ENCODE measurements at regions not wholly inside any gene's neighbourhood (a gene's known extent, or its start where the extent isn't known, plus 50 kb on each side); places are given as distances from the start of the nearest gene placed in this dataset.
A peak's percentile ranks its signal among the peaks of the same experiment; 100 is the strongest.

GRCh38 chr2:221085341-221085900 is 486.7 kb downstream of the EPHA4 start:
- no peak for DNase-seq

- DNase-seq: no peak
These were observed 486.2 kb downstream of the EPHA4 start for GRCh38 chr2:221085936-221086335.

- DNase-seq: no peak
These were observed 484.3 kb downstream of the EPHA4 start for GRCh38 chr2:221087779-221088178.

- DNase-seq: peak in 1 of 3 experiments; percentile 8
These were observed 483.6 kb downstream of the EPHA4 start for GRCh38 chr2:221088506-221088905.

- peak in 2 of 3 experiments; percentile 6 to 66 for DNase-seq
These were observed 476.7 kb downstream of the EPHA4 start for GRCh38 chr2:221095356-221095755.

DNA sequence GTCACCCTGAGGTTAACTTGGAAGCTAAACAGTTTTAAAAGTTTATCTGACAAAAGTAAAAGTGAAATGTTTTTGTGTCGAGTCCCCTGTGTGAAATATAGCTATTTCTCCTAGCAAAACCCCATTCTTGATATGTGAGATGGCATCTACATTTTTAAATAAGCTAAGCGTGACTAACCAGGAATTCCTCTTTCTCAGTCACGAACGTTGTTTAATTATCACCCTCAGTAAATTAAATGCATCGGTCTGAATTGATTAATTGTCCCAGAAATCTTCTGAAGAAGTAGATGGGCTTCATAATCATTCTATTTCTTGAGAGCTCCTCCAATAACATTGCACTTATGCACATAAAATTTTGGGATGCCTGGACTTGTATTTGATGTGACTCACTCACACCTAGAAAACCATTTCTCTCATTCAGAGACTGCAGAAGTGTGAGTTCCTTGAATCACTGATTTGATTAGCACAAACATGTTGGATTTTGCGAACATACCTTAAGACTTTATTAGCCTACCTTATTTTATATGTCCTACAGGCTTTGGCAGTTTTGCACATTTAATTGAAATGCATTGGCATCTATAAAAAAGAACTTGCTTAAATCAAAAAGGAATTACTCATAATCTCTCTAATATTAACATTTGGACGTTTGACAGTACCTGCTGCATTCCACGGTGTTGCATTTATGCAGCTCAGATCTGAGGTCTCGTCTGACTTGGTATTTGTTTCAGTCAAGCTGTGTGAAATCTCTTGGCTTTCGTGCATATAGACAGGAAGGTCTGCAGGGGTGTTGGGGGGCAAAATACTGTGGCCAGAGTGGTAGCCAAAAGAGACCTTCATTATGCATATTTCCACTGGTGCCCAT is 475.2 kb downstream of the EPHA4 start:
- no peak for DNase-seq

DNA sequence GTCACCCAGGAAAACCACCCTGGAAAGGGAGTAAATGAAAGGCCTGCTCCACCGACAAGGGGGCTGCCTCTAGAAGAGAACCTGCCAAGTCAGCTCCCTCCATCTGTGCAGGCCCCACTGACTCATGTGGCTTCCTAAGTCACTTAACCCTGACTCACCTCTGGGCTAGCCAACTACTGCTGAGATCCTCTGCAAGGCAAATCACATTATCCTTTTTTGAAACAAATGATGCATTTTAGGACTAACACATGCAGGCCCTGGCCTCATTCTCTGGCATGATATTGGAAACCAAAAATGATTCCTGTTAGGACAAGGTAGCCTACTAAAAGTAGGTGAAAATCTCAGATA is 474.6 kb downstream of the EPHA4 start:
- no peak for DNase-seq

DNA sequence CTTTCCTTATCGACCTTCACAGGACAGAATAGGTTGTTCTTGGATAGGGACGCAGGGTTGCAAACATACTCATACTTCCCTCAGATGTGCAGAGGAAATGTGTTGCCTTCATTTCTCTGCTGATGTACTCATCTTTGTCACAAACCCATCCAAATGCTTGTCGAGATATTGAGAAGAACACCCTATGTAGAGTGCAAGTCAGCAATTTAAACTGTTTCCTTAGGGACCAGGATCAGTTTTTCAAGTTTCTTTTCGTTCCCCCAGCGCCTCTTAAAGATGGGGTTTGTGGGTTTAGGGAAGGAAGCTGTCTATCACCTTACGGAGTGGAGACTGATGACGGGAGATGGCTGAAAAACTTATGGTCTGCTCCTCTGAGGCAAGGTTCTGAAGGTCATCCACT is 474.2 kb downstream of the EPHA4 start:
- DNase-seq: no peak

GRCh38 chr2:221100467-221101089 is 471.5 kb downstream of the EPHA4 start:
- no peak for DNase-seq

DNA sequence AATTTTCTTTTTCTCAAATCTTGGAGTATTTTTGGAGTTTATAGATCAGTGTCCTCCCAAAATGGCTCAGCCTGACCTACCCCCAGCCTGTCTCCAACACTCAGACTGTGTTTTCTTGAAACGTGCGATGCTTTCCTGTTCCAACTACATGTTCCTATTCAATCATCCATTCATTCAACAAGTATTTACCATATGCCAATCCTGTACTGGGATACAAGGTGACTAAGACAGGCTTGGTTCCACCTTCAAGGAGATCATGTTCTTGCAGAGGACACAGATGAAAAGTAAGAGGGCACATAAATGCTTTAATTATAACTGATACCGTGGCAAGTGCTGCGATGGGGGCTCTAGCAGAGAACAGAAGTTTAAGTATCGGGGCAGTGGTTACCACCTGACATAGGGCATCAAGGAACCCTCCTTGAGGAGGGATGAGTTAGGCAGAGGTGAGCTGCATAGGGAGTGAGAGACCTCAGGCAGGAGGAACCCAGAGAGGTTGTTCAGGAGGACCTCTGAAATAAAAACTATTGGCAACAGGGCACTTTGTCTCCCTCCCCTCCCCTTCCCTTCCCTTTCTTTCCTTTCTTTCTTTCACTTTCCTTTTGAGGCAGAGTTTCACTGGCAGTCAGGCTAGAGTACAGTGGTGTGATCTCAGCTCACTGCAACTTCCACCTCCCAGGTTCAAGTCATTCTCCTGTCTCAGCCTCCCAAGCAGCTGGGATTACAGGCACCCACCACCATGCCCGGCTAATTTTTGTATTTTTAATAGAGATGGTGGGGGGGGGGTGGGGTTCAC is 469.0 kb downstream of the EPHA4 start:
- DNase-seq: no peak

DNA sequence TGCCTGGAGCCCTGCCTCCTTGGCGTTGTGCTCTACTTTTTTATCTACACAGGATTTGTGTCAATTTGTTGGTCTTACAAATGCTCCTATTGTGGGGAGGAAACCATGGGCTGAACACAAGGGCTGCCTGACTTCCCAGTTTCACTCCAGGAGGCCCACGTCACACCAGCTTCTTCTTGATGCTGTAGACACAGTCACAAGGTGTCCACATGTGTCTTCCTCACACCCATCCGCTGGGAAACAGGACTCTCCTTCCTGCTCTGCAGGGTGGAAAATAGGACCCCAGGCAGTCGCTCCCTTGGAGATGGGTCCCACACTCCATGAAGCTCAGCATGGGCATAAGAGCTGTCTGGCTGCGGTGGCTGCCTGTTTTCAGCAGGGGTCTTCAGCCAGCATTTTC is 468.2 kb downstream of the EPHA4 start:
- no peak for DNase-seq

- DNase-seq: peak in 2 of 3 experiments; percentile 20 to 33
These were observed 467.7 kb downstream of the EPHA4 start for GRCh38 chr2:221104361-221104811.

DNA sequence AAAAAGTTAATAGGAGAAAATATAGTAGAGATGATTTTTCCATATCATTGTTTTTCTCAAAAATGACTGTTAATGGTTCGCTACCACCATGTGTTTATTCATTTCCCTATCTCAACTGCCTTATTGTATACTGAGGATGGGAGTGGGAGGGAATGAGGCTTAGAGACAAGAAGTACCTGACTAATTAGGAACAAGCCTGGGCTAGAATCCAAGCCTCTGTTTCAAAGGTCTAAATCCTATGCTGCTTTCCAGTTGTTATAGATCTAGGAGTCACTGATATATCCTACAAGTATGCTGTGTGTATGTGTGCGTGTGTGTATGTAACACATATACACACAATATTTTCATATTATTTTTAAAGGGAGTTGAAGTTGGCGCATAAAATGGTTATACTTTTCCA is 465.9 kb downstream of the EPHA4 start:
- DNase-seq: no peak

DNA sequence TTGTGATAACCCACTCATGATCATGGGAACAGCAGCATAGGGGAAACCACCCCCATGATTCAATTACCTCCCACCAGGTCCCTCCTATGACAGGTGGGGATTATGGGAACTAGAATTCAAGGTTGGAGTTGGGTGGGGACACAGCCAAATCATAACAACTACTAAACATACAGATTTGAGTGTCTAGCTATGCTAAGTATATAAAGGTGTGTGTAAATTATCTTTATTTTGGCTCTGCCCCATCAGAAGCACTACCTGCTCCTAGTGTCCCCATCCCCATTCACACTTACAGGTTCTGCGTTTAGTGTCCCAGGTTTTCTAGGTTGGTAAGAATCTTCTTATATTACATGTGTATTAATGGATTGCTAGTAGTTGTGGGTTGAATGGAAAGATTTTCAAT is 464.7 kb downstream of the EPHA4 start:
- no peak for DNase-seq

DNA sequence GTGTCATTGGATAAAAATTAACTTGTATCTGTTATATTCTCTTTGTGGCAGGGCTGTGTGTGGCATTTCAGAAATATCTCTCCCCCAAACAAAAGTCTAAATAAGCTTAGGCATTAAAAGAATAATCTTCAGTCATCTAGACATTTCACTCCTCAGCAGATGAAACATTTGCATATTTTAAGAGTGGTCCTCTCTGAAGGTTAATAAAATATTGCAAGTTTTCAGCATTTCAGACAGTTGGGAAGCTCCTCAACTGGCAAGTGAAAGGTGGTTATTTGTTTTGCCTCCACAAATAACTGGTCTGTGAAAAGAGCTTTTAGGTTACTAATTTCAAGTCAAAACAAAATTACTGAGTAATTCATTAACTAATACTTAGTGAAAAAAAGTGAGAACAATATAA is 462.6 kb downstream of the EPHA4 start:
- DNase-seq: no peak

DNA sequence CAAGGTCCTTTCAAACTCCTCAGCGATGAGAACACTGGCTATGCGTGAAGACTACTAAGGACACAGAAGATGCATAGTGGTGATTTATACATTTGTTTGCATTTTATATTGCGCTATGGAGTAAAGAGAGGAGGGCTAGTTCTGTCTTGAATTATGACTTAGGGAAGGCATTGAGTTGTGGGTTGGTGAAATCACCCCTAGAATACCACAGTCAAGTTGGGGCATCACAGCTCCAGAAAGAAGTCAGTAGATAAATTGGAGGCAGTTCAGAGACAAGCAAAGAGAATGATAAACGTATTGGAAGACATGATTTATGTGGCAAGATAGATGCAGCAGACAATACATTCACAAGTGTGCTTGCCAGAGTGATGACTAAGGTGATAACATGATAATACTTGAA is 460.4 kb downstream of the EPHA4 start:
- DNase-seq: no peak

DNA sequence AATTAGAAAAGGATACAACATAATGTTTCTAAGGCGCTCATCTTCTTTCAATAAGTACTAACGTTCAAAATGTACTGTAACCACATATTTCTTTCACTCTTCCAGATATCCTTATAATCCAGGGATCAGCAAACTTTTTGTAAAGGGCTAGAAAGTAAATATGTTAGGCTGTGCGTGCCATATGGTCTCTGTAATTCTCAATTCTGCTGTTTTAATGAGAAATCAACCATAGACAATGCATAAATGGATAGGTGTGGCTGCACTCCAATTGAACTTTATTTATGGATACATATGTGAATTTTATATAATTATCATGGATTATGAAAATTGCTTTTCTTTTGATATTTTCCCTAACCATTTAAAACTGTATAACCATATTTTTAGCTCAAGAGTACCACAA is 459.4 kb downstream of the EPHA4 start:
- DNase-seq: no peak

GRCh38 chr2:221115944-221116343 is 456.2 kb downstream of the EPHA4 start:
- DNase-seq: no peak

GRCh38 chr2:221120643-221121042 is 451.5 kb downstream of the EPHA4 start:
- no peak for DNase-seq

GRCh38 chr2:221123396-221123795 is 448.7 kb downstream of the EPHA4 start:
- no peak for DNase-seq

DNA sequence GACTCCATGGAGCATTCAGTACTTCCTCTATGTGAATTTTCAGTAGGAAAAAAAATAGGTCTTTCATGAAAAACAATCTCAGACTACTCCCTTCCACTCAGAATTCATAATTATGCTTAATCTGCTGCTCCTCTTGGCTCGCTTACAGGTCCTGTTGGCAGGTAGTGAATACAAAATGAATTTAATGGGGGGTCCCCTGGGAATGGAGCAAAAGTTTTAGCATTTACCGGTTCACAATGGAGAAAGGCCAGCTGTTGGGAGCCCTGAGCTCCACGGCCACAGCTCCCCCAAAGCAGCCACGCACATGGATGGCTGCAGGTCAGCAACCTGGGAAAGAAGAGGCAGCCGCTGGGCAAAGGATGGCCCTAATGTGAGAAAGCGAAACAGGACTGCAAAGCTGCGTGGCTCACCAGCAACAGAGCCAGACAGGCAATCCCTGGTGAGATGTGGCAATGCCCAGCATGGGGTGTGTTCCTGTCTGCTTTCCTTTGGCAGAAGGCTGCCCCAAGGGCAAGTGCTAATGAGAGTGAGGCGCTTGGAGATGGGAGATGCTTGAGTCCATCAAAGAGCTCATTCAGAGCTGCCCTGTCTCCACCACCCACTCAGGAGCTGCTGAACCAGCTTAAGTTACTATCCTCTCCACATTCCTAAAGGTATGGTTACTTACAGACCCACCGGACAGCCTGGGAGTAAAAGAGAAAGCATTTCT is 447.4 kb downstream of the EPHA4 start:
- DNase-seq: peak in 2 of 3 experiments; percentile 5 to 28

DNA sequence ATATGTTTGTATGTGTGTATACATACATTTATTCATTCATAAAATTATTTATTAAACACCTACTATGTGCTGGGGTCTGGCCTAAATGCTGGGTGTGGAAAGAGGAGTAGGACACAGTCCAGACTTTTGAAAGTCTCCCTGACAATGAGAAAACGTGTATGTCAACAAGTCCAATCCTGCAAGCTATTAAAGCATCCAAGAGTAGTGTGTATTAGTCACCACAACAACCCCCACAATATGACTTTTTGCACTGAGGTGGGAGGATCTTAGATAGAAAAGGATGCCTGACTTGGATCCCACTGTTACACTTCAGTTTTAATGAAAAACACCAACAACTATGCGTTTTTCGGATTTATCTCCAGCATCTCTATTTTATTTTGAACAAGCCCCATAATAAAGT is 446.4 kb downstream of the EPHA4 start:
- no peak for DNase-seq

- no peak for DNase-seq
These were observed 442.4 kb downstream of the EPHA4 start for GRCh38 chr2:221129657-221130056.

Data from NCI-H1417 (cell line).